GM23248 (cell line): ENCODE measurements at regions not wholly inside any gene's neighbourhood (a gene's known extent, or its start where the extent isn't known, plus 50 kb on each side); places are given as distances from the start of the nearest gene placed in this dataset.

Experiments
- DNase-seq: peaks from one replicate; pipeline ENCODE4 v3.0.0-alpha.2; 2015
- H2AFZ ChIP-seq: fragments of 200-600 bp; sonication (generic); 2 replicates; pipeline ENCODE4 v1.6.1; 2016; ENCODE audit warnings: antibody characterized with exemption
- H3F3A ChIP-seq: fragments of 200-600 bp; sonication (generic); 2 replicates; pipeline ENCODE4 v1.6.1; 2016; ENCODE audit warnings: mild to moderate bottlenecking, antibody characterized with exemption, mixed run types; ENCODE audit not compliant: insufficient read depth
- H3K27ac ChIP-seq: fragments of 200-600 bp; sonication (generic); 2 replicates; pipeline ENCODE4 v1.5.1; 2016; ENCODE audit warnings: mild to moderate bottlenecking
- H3K27me3 ChIP-seq: fragments of 200-600 bp; sonication (generic); replicated peaks from 2 replicates; pipeline ENCODE4 v1.6.1; 2016; ENCODE audit warnings: mild to moderate bottlenecking; ENCODE audit not compliant: insufficient read depth
- H3K36me3 ChIP-seq: fragments of 200-600 bp; sonication (generic); 2 replicates; pipeline ENCODE4 v1.6.1; 2016; ENCODE audit warnings: low read depth, mild to moderate bottlenecking
- H3K4me1 ChIP-seq: fragments of 200-600 bp; sonication (generic); 2 replicates; pipeline ENCODE4 v1.6.1; 2016; ENCODE audit warnings: mild to moderate bottlenecking; ENCODE audit not compliant: insufficient read depth
- H3K4me2 ChIP-seq: fragments of 200-600 bp; sonication (generic); one replicate; pipeline ENCODE4 v1.6.1; 2016; ENCODE audit warnings: mild to moderate bottlenecking; ENCODE audit not compliant: unreplicated experiment
- H3K4me3 ChIP-seq: fragments of 200-600 bp; sonication (generic); 2 replicates; pipeline ENCODE4 v1.5.1; 2016; ENCODE audit warnings: mild to moderate bottlenecking
- H3K79me2 ChIP-seq: fragments of 200-600 bp; sonication (generic); 2 replicates; pipeline ENCODE4 v1.6.1; 2016; ENCODE audit warnings: mild to moderate bottlenecking; ENCODE audit not compliant: insufficient read depth
- H3K9ac ChIP-seq: fragments of 200-600 bp; sonication (generic); 2 replicates; pipeline ENCODE4 v1.6.1; 2016; ENCODE audit warnings: mild to moderate bottlenecking
- H3K9me2 ChIP-seq: fragments of 200-600 bp; sonication (generic); 2 replicates; pipeline ENCODE4 v1.6.1; 2016; ENCODE audit warnings: mixed run types, mild to moderate bottlenecking, moderate library complexity; ENCODE audit not compliant: insufficient read depth
- H3K9me3 ChIP-seq: fragments of 200-600 bp; sonication (generic); one replicate; pipeline ENCODE4 v1.6.1; 2017; ENCODE audit warnings: low read depth
- H4K20me1 ChIP-seq: fragments of 200-600 bp; sonication (generic); 2 replicates; pipeline ENCODE4 v1.6.0; 2016; ENCODE audit not compliant: insufficient read depth
- EZH2 ChIP-seq: fragments of 200-600 bp; sonication (generic); IDR thresholded peaks from 2 replicates; pipeline ENCODE4 v1.6.1; 2018; ENCODE audit warnings: antibody characterized with exemption, mild to moderate bottlenecking; ENCODE audit not compliant: insufficient read depth, poor library complexity, severe bottlenecking
- EZH2phosphoT487 ChIP-seq: fragments of 200-600 bp; sonication (generic); IDR thresholded peaks from 2 replicates; pipeline ENCODE4 v1.6.1; 2018; ENCODE audit warnings: antibody characterized with exemption, moderate library complexity, mild to moderate bottlenecking, low read depth; ENCODE audit not compliant: insufficient read depth
- WGBS, 2 experiments: methylation state at CpG; one replicate each; pipeline ENCODE4 v1.1.6; 2015 to 2017; ENCODE audit warnings: low lambda C conversion rate in 2 of 2, low coverage in 1 of 2; ENCODE audit errors: missing lambda C conversion rate in 2 of 2; 5-methylcytosine and 5-hydroxymethylcytosine counted together
- in situ Hi-C: fragments of 300-500 bp; cut with MboI; formaldehyde crosslinking; loops from 2 replicates; pipeline ENCODE4 v1.15.0; 2020

DNA sequence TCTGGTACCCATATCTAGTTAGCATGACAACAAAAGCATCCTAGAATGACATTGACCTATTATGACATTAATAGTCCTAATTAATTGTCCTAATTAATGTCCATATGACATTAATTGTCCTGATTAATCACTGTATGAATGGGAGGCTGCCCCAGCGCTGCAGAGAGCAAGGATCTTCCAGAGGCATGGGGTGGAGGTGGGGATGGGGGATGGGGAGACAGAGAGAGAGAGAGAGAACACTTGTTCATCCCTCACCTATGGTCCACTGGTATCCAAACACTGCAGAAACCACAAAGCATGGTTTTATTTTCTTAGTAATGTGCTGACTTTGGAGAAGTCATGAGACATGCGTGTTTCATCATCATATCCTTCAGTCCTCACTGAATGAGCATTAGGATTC is 235.1 kb downstream of the FNDC1 start:
- Histone ChIP-seq H3K36me3 (no peaks in the 10 kb centered on the region), H3K4me1 (no peaks in the 10 kb centered on the region), H3K27me3 (no peaks in the 10 kb centered on the region), H2AFZ (no peak overlapping the region), H3K4me3 (no peak overlapping the region), H3K4me2 (no peak overlapping the region), H4K20me1 (no peaks in the 10 kb centered on the region), H3K9ac (no peak overlapping the region), H3K27ac (no peak overlapping the region), H3K9me3 (no peaks in the 10 kb centered on the region), H3K79me2 (no peaks in the 10 kb centered on the region), H3F3A (no peaks in the 10 kb centered on the region), H3K9me2 (no peaks in the 10 kb centered on the region)
- in situ Hi-C loops = no loop called here
- WGBS, 2 experiments = 44 to 49% methylated on average over 2 of the region's 2 CpGs
- TF ChIP-seq EZH2 = no peak
- no peak for TF ChIP-seq EZH2phosphoT487
- no peak for DNase-seq

DNA sequence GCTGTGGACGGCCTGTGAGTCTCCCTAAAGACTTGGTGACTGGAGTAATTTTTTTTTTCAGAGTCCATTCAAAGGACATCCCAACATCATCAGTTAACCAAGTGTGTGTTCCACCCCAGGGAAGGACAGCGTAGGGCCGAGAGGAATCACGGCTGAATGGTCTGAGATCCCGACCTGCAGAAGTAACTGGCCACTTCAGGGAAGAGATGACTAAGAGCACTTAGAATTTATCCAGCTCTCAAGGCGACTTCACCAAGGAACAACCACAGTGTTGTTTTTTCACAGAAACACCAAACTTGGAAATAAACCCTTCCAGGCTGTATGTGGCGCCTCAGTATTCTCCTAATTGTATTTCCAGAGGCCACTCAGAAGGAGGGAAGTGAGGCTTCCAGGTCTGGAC is 231.6 kb downstream of the FNDC1 start:
- no peaks in the 10 kb centered on the region for H3K4me1 ChIP-seq
- in situ Hi-C loops = no loop called here
- H3K36me3 ChIP-seq = no peaks in the 10 kb centered on the region
- DNase-seq = no peak
- no peak overlapping the region for H3K9ac ChIP-seq
- no peaks in the 10 kb centered on the region for H3K9me3 ChIP-seq
- H2AFZ ChIP-seq = no peak overlapping the region
- H3F3A ChIP-seq = no peaks in the 10 kb centered on the region
- no peaks in the 10 kb centered on the region for H4K20me1 ChIP-seq
- H3K27ac ChIP-seq = no peak overlapping the region
- WGBS, 2 experiments = 49 to 51% methylated on average over 7 of the region's 7 CpGs
- no peaks in the 10 kb centered on the region for H3K79me2 ChIP-seq
- TF ChIP-seq EZH2 (no peak), EZH2phosphoT487 (no peak)
- no peak overlapping the region for H3K4me2 ChIP-seq
- no peaks in the 10 kb centered on the region for H3K9me2 ChIP-seq
- no peaks in the 10 kb centered on the region for H3K27me3 ChIP-seq
- H3K4me3 ChIP-seq = no peak overlapping the region

DNA sequence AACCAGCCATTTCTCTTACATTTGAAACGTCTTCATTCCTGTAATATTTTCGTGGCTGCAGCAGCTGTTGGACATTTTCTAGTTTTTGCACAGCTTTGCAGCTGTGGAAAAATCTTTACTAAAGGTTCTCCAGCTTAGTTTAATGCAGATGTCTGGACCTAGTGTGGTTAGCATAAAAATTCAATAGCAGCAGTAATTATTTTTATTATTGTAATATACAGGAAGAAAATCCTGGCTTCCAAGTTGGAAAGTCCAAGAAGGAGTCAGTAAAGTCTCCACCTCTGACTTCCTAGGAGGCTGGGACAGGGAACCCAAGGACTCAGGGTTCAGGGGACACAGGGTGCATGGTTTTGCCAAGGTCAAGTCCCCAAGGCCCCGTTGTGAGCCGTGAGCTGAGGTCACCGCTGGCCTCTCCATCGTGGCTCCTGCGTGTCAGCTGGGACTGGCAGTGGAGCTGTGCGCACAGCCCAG is 230.6 kb downstream of the FNDC1 start:
- H3K9me2 ChIP-seq = no peaks in the 10 kb centered on the region
- no peak overlapping the region for H3K4me3 ChIP-seq
- H3K9me3 ChIP-seq = no peaks in the 10 kb centered on the region
- no peak overlapping the region for H3K4me2 ChIP-seq
- H3K27me3 ChIP-seq = no peaks in the 10 kb centered on the region
- H3K36me3 ChIP-seq = no peaks in the 10 kb centered on the region
- no peak for DNase-seq
- 30 to 33% methylated on average over 8 of the region's 8 CpGs for WGBS, 2 experiments
- no peaks in the 10 kb centered on the region for H3F3A ChIP-seq
- no peak overlapping the region for H2AFZ ChIP-seq
- H3K4me1 ChIP-seq = no peaks in the 10 kb centered on the region
- H3K9ac ChIP-seq = no peak overlapping the region
- in situ Hi-C loops = no loop called here
- H3K79me2 ChIP-seq = no peaks in the 10 kb centered on the region
- TF ChIP-seq EZH2 (no peak), EZH2phosphoT487 (no peak)
- no peak overlapping the region for H3K27ac ChIP-seq
- no peaks in the 10 kb centered on the region for H4K20me1 ChIP-seq

DNA sequence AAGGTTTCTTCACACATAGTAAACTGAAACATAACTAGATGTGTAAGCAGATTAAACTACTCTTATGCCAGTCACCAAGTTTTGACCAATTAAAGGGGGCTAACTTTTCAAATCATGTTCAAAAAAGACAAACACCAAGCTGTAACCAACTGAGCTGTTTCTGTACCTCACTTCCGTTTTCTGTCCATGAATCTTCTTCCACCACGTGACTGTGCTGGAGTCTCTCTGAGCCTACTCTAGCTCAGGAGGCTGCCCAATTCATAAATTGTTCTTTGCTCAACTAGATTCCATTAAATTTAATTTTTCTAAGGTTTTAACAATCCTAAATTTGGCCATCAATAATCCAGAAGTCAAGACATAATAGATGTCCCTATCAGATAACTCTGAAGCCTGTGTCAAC is 229.4 kb downstream of the FNDC1 start:
- Histone ChIP-seq H3F3A (no peaks in the 10 kb centered on the region), H3K9ac (no peak overlapping the region), H3K4me3 (no peak overlapping the region), H4K20me1 (no peaks in the 10 kb centered on the region), H3K4me2 (no peak overlapping the region), H3K4me1 (no peaks in the 10 kb centered on the region), H3K79me2 (no peaks in the 10 kb centered on the region), H3K36me3 (no peaks in the 10 kb centered on the region), H3K9me2 (no peaks in the 10 kb centered on the region), H3K9me3 (no peaks in the 10 kb centered on the region), H3K27ac (no peak overlapping the region), H3K27me3 (no peaks in the 10 kb centered on the region), H2AFZ (no peak overlapping the region)
- TF ChIP-seq EZH2phosphoT487 (no peak), EZH2 (no peak)
- WGBS, 2 experiments = 52 to 57% methylated on average over 2 of the region's 2 CpGs
- no peak for DNase-seq
- in situ Hi-C loops = no loop called here

DNA sequence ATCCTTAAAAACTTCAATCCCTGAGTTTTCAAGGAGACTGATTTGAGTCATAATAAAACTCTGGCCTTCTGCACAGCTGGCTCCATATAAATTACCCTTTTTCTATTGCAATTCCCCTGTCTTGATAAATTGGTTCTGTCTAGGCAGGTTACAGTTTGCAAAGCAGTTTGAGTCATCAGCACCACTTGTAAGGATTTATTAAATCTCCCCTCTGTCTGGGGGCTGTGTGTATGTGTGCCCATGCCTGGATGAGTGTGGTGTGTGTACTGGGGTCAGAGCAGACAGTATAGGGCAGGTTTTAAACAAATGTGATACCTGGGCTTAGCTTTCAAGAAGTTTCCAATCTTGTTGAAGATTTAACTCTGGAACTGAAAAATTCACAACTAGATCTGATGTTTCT is 228.6 kb downstream of the FNDC1 start:
- Histone ChIP-seq H3K4me1 (no peaks in the 10 kb centered on the region), H3K27ac (no peak overlapping the region), H3K4me2 (no peak overlapping the region), H3K9ac (no peak overlapping the region), H3F3A (no peaks in the 10 kb centered on the region), H3K9me3 (no peaks in the 10 kb centered on the region), H3K36me3 (no peaks in the 10 kb centered on the region), H2AFZ (no peak overlapping the region), H3K27me3 (no peaks in the 10 kb centered on the region), H3K4me3 (no peak overlapping the region), H4K20me1 (no peaks in the 10 kb centered on the region), H3K79me2 (no peaks in the 10 kb centered on the region), H3K9me2 (no peaks in the 10 kb centered on the region)
- in situ Hi-C loops = no loop called here
- TF ChIP-seq EZH2phosphoT487 (no peak), EZH2 (no peak)
- DNase-seq = no peak
